ENCODE measurements at regions not wholly inside any gene's neighbourhood (a gene's known extent, or its start where the extent isn't known, plus 50 kb on each side); places are given as distances from the start of the nearest gene placed in this dataset.
"Not testable (repeated sequence)": the region's sequence is repeated elsewhere in the genome, so short reads cannot be mapped to it uniquely, and the experiment has no call there.

DNA sequence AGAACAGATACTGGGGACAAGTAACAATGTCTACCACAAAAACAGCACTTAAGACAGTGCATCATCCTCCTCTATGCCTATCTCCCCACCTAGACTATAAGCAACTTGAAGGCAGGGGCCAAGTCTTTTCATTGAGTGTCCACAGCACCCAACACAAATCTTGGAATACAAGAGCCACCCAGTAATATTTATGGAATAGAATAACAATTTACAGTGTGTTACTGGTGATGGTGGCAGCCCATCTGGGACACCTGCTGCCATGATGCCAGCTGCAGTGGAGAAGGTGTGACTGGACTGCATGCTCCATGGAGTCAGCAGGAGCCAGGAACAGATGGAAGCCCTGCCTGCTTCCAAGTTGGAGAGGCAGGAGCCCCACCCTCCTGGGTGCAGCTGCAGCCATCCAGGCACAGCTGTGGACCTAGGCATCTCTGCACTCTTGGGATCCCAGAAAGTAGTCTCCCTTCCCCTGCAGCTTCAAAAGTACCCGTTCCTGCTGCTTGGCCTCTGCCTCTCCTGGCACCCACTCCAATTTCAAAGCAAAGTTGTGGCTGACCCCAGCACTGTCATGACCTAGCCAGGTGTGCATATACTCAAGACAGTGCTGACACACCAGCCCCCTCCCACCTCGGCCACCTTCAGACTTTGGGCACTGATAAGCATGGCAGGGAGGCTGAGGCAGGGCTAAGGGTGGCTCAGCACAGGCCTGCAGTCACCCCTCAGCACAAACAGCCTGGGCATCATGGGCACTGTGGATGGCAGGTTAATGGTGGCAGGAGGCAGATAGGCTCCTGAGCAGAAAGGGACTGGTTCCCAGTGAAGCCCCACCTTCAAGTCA is 94.5 kb downstream of the TPRA1 start:
- no peak for DNase-seq (ENCODE audit: low read depth)
- no peak for TF ChIP-seq CTCF (IDR thresholded peaks at IDR 0.05; ENCODE audit: control insufficient read depth, extremely low read depth, insufficient read depth)
- H3K4me3 ChIP-seq (ENCODE audit: low read depth, low read length), result no peak overlapping the region

DNA sequence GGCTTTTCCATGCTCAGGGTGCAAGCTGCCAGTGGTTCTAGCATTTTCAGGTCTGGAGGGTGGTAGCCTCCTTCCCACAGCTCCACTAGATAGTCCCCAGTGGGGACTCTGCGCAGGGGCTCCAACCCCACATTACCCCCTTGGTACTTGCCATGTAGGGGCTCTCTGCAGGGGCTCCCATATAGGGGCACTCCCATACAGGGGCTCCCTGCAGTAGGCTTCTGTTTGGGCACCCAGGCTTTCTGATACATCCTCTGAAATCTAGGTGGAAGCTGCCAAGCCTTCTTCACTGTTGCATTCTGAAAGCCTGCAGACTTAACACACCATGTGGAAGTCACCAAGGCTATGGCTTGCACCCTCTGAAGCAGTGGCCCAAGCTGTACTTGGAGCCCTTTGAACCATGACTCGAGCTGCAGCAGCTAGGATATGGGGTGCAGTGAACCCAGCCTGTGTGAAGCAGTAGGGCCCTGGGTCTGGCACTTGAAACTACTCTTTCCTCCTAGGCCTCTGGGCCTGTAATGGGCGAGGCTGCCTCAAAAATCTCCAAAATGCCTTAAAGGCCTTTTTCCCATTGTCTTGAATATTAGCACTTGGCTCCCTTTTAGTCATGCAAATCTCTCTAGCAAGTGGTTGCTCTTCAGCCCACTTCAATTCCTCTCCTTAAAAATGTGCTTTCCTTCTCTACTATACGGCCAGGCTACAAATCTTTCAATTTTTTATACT is 96.4 kb downstream of the TPRA1 start:
- TF ChIP-seq CTCF (IDR thresholded peaks at IDR 0.05; ENCODE audit: control insufficient read depth, extremely low read depth, insufficient read depth), result no peak
- no peak overlapping the region for H3K4me3 ChIP-seq (ENCODE audit: low read depth, low read length)
- no peak for DNase-seq (ENCODE audit: low read depth)

DNA sequence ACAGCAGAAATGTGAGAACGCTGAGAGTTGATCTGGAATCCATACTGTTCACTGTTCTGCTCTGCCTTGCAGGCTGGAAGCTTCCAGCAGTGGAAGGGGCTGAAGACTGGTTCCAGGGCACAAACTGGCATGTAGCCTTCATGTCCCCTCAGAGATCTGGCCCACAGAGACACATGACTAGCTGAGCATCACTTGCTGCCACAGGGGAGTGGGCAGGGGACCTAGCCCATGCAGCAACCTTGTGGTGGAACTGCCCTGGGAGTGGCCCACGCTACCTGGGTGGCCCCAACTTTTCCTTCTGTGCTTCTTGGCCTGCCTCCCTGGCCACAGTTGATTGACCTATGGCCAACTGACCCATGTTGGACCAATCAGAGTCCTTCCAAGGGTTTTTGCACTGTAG is 98.1 kb downstream of the TPRA1 start:
- no peak overlapping the region for H3K4me3 ChIP-seq (ENCODE audit: low read depth, low read length)
- no peak for TF ChIP-seq CTCF (IDR thresholded peaks at IDR 0.05; ENCODE audit: control insufficient read depth, extremely low read depth, insufficient read depth)
- DNase-seq (ENCODE audit: low read depth), result no peak

DNA sequence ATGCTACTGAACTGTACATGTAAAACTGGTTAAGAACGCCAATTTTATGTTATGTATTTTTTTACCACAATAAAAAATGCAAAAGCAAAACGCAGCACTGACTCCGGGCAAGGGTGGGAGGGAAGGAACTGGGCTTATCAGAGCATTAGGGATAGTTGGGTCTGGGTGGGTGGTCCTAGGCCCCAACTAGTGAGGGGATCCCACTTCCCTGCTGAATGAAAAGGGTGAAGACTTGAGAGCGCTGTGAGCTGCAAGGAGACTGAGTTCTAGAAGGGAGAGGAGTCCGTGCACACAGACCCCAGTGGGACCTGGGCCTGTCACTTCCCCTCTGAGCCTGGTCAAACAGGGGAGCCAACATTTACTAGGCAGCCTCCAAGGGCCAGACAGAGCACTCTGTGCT is 98.6 kb downstream of the TPRA1 start:
- DNase-seq (ENCODE audit: low read depth), result no peak

DNA sequence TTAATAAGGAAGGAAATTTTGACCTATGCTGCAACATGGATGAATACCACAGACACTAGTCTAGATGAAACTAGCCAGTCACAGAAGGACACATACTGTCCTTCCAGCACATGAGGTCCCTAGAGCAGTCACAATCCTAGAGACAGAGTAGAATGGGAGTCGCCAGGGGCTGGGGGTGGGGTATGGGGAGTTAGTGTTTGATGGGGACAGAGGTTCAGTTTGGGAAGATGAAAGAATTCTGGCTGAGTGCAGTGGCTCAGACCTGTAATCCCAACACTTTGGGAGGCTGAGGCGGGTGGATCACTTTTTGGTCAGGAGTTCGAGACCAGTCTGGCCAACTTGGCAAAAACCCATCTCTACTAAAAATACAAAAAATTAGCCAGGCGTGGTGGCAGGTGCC is 99.2 kb downstream of the TPRA1 start:
- no peak for TF ChIP-seq CTCF (IDR thresholded peaks at IDR 0.05; ENCODE audit: control insufficient read depth, extremely low read depth, insufficient read depth)

More for the DNA sequence above, 98.6 kb downstream of the TPRA1 start:
- no peak for TF ChIP-seq CTCF (IDR thresholded peaks at IDR 0.05; ENCODE audit: control insufficient read depth, extremely low read depth, insufficient read depth)
- H3K4me3 ChIP-seq (ENCODE audit: low read depth, low read length), result no peak overlapping the region

DNA sequence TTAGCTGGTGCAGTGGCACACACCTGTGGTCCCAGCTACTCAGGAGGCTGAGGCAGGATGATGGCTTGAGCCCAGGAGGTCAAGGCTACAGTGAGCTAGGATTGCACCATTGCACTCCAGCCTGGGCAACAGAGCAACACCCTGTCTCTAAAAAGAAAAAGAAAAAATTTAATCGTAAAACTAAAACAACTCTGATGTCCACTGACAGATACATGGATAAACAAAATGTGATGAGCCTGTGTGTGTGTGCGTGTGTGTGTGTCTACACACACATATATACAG is 99.6 kb downstream of the TPRA1 start:
- not testable (repeated sequence) for DNase-seq (ENCODE audit: low read depth); H3K4me3 ChIP-seq (ENCODE audit: low read depth, low read length)

More for the DNA sequence above, 99.2 kb downstream of the TPRA1 start:
- no peak for DNase-seq (ENCODE audit: low read depth)
- no peak overlapping the region for H3K4me3 ChIP-seq (ENCODE audit: low read depth, low read length)

DNA sequence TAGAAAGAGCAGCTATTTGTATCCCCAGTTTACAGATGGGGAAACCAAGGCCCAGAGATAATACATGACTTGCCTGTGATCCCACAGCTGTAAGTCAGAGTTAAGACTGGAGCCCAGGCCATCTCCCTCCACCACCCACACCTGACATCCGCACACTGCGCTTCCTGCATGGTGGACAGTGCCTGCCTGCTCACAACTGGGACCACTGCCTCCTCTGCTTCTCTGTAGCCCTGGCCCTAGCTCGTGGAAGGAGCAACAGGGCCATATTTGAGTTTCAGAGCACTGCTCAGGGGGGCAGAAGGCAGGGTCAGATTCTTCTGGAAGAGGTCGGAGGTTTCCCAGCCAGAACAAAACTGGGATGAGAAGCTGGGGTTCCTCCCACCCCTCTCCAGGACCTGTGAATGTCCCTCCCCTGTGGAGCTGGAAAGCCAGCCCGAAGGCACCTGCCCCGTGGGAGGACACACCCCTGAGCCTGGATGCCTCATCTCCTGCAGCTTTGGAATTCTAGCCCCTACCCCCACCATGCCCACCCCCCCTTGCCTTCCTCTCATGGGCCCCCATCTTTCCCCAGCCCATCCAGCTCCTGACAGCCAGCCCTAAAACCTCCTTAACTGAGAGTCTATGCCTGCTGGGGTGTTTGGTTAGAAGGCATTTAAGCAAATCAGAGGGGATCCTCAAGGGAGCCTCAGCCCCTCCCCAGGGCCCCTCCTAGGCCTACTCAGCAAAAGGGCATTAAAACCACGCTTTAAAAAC is 100.1 kb downstream of the TPRA1 start:
- no peak overlapping the region for H3K4me3 ChIP-seq (ENCODE audit: low read depth, low read length)
- no peak for TF ChIP-seq CTCF (IDR thresholded peaks at IDR 0.05; ENCODE audit: control insufficient read depth, extremely low read depth, insufficient read depth)
- no peak for DNase-seq (ENCODE audit: low read depth)
